ENCODE measurements at regions not wholly inside any gene's neighbourhood (a gene's known extent, or its start where the extent isn't known, plus 50 kb on each side); places are given as distances from the start of the nearest gene placed in this dataset.
"Not testable (repeated sequence)": the region's sequence is repeated elsewhere in the genome, so short reads cannot be mapped to it uniquely, and the experiment has no call there.

DNA sequence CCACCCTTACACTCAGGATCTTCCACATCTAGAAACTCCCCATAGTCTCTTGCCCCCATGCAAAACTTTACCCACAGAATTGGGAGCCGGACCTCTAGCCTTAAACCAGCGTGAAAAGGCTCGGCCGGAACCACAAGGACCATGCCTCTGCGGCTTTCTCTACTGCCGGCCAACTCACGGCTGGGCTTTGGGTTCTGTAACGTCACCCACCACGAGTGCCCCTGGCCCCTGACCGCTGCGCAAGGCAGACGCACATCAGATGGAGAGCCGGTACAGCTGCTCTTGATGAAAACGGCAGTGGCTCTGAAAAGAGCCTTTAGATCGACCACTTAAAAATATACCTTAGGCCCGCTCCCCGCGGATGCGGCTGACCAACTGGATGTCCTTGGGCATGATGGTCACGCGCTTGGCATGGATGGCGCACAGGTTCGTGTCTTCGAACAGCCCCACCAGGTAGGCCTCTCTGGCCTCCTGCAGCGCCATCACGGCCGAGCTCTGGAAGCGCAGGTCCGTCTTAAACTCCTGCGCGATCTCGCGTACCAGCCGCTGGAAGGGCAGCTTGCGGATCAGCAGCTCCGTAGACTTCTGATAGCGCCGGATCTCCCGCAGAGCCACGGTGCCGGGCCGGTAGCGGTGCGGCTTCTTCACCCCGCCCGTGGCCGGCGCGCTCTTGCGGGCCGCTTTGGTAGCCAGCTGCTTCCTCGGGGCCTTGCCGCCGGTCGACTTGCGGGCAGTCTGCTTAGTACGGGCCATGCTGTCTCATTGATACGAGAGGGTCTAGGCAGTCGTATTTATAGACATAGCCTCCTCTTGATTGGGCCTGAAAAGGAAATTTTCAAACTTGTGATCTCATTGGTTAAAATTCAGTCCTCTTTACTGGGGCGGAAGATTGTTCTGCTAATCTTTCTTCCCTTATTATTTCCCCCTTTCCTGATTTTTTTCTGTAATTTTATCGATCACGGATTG is 66.3 kb downstream of the FAM72C start:
- not testable (repeated sequence) for DNase-seq (ENCODE audit: low read depth)

DNA sequence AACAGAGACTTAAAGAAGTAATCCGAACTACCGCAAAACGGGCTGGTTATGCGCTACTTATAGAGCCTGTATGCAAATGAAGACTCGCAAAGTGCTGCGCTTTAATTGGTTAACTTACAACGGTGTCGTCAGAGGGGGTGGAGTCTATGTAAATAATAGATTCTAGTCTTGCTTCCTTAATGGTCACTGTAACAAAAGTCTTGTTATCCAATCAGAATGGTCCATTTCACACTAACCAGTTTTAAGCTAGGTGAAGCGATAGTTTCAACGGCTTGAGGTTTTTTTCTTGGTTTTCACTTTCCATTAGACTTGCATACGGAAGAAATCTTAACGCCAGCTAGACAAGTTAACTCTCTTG is 67.2 kb downstream of the FAM72C start:
- not testable (repeated sequence) for DNase-seq (ENCODE audit: low read depth)

DNA sequence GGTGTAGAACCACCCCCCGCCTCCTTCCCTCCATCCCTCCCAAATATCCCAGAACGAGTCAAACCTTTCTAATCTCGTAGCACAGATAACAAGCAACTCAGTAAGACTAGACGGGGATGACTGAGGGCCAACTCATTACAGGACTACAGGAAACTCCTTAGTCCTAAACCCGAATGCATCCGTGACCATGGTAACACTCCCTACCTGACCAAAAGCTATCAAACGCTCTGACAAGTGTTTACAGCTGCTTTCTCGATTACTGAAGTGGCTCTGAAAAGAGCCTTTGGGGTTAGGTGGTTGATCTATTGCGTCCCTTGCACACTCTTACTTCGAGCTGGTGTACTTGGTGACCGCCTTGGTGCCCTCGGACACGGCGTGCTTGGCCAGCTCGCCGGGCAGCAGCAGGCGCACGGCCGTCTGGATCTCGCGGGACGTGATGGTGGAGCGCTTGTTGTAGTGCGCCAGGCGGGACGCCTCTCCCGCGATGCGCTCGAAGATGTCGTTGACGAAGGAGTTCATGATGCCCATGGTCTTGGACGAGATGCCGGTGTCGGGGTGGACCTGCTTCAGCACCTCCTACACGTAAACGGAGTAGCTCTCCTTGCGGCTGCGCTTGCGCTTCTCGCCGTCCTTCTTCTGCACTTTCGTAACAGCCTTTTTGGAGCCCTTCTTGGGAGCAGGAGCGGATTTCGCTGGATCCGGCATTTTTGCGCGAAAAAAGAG is 67.7 kb downstream of the FAM72C start:
- not testable (repeated sequence) for DNase-seq (ENCODE audit: low read depth)

DNA sequence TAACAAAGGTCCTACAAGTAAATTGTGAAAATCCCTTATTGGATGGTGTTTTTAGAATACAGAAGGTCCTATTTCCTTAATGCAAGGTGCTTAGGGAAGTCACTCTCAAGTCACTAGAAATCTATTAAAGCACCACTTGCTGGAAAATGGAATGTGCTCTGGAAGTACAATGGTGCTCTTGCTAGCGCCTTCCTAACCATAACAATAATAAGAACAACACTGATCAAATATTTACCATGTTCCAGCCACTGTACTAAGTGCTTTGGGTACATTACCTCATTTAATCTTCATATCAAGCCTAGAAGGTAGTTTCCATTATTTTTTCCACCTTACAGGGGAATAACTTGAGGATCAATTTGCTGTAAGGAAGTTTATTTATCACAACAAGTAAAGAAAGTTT is 75.4 kb downstream of the FAM72C start:
- not testable (repeated sequence) for DNase-seq (ENCODE audit: low read depth)

DNA sequence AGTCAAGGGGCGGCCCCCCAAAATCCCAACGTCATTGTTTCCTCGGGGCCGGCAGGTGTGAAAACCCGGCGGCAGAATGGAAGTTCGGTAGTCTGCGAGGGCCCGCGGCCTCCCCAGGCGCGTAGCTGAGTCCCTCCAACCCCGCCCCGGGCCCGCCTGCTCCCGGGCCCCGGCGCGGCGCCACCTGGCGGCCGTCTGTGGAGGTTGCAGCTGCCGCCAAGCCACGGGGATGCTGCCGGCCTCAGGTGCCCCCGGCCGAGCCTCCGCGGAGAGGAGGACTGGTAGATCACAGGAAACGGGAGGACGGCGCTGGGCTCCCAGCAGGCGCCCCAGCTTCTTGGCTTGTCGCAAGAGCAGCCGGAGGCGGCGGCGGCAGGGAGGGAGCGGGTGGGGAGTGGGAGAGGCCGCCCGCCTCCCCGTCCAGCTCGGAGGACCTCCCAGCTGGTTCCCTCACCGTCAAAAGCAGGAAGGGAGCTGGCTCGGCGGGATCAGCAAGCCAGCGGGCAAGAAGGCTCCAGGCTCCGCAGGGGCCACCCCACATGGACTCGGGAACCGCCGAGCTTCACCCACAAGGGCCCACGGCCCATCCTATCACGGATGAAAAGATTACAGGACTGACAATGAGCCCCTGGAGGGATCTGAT is 86.7 kb downstream of the FAM72C start:
- DNase-seq (ENCODE audit: low read depth) = not testable (repeated sequence)

DNA sequence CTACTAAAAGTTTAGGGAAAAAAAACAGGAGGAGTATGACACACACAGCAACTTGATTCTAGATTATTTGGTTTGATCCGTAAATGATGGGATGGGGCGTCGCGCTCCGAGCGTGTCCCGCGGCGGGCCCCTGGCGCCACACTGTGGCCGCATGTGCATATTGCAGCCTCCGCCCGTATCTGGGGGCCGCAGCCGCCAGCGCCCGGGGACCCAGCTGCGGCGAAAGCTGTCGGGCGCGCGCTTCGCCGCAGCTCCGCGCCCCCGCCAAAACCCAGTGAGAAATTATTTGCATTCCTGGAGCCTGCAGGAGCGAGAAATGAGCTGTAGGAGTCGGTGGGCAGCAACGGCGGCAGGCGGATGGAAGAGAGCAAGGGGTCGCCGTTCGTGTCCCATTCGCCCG is 87.3 kb downstream of the FAM72C start:
- not testable (repeated sequence) for DNase-seq (ENCODE audit: low read depth)

DNA sequence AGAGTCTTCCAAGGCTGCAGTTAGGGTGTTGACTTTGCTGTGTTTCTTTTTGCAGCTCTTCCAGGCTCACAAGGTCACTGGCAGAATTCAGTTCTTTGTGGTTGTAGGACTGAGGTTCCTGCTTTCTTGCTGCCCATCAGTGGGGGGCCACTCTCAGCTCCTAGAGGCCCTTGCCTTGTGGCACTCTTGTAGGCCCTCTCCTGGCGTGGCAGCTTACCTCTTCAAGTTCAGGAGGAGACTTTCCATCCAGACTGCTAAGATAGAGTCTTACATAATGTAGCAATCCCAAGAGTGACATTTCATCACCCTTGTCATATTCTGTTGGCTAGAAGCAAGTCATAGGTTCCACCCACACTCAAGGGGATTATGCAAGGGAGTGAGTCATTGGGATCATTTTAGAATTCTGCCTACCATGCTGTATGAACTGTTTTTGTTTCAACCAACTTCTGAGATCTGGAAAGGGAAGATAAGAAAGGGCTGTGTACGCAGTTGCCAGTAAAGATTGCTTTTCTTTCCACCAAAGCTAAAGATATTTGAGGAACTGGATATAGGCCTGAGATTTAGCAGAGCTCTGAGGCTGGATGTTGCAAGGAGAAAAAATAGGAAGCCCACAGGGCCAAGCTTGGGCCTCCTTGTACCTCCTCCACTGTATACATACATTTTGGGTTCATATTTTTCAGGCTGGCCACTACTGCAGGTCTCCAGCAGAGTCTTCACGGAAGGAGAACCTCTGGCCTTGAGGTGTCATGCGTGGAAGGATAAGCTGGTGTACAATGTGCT is 91.8 kb downstream of the FAM72C start:
- DNase-seq (ENCODE audit: low read depth) = not testable (repeated sequence)

DNA sequence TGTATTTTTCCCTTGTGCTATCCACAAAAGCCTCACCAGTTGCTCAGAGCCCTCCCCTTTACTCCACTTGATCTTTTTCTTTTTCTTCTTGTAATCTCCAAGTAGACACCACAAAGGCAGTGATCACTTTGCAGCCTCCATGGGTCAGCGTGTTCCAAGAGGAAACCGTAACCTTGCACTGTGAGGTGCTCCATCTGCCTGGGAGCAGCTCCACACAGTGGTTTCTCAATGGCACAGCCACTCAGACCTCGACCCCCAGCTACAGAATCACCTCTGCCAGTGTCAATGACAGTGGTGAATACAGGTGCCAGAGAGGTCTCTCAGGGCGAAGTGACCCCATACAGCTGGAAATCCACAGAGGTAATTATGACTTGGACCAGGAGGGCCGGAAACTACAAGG is 95.8 kb downstream of the FAM72C start:
- not testable (repeated sequence) for DNase-seq (ENCODE audit: low read depth)

DNA sequence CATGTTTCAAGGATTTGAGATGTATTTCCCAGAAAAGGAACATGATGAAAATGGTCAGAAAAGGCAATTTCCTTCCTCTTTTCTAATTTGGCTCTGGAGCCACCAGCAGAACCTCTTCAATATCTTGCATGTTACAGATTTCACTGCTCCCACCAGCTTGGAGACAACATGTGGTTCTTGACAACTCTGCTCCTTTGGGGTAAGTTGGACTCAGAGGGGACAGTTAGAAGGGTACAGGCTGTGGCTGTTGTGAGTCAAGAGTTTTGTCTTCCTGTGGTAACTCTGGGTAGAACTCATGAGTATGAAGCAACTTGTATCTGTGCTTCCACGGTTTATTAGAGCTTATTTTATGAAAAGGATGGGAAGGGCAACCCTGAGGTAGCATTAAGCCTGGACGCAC is 97.2 kb downstream of the FAM72C start:
- DNase-seq (ENCODE audit: low read depth) = not testable (repeated sequence)

DNA sequence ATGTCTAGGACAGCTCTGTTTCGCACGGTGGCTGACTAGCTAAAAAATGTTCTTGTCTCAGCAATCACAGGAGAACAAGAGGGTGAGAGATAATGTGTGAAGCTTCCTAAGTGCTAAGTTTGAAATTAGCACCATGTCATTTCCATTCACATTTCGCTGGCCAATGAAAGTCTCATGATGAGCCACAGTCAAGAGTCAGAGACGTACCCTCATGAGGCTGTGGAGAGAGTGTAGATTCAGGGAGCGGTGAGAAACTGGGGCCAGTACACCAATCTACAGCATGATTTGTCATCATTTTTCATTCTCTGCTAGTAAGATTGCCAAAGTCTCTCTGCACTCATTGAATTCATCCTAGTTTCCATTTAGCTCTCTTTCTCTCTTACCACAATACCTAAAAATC is 98.1 kb downstream of the FAM72C start:
- DNase-seq (ENCODE audit: low read depth) = not testable (repeated sequence)

DNA sequence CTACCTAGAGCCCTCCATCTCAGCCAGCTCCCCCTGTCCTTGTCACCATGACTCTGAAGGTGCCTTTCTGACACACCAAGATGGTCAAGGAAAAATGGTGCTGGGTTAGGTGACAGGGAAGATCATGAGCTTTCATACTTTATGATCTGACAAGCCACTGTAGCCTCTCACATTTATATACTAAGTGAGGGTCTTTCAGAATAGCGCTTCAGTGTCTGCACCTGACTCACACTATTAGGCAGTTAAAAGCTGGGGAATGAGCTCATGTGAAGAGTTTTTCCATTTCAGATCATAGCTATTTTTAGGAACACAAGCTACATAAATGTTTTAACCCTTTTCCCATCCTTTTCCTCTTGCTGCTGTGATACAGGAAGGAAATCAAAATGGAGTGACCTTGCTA is 101.4 kb downstream of the FAM72C start:
- DNase-seq (ENCODE audit: low read depth) = not testable (repeated sequence)

DNA sequence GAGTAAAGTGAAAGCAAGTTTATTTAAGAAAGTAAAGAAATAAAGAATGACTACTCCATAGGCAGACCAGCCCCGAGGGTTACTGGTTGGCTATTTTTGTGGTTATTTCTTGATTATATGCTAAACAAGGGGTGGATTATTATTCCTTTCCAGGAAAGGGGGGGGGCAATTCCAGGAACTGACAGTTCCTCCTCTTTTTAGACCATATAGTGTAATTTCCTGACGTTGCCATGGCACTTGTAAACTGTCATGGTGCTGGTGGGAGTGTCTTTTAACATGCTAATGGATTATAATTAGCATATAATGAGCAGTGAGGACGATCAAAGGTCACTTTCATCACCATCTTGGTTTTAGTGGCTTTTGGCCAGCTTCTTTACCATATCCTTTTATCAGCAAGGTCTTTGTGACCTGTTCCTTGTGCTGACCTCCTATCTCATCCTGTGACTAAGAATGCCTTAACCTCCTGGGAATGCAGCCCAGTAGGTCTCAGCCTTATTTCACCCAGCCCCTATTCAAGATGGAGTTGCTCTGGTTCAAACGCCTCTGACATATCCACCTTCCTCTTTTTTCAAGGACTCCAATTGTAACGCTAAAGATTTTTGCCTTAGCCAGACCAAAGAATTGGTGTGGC is 104.1 kb downstream of the FAM72C start:
- DNase-seq (ENCODE audit: low read depth) = not testable (repeated sequence)

DNA sequence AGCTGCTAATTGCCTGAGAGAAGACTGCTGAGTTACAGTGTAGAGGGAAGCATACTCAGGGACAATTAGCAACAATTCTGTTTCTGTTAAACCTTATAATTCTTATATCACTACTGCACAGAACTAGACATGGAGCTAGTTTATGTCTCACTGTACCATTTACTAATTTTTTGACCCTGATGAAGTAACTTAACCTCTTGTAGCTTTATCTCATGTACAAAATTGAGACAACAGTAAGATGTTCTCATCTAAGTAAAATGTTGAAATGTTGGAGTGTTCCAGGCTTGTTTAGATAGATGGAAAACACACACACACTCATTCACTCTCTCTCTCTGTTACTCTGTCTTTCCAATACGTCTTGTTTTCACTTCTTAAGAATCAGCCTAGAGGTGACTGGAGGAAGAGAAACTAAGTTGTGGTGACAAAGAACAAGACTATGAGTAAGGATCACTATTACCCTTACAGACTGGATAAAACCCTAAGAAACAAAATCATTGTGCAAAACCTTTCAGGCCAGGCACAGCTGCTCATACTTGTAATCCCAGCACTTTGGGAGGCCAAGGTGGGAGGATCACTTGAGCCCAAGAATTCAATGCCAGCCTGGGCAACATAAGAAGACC is 107.8 kb downstream of the FAM72C start:
- not testable (repeated sequence) for DNase-seq (ENCODE audit: low read depth)

DNA sequence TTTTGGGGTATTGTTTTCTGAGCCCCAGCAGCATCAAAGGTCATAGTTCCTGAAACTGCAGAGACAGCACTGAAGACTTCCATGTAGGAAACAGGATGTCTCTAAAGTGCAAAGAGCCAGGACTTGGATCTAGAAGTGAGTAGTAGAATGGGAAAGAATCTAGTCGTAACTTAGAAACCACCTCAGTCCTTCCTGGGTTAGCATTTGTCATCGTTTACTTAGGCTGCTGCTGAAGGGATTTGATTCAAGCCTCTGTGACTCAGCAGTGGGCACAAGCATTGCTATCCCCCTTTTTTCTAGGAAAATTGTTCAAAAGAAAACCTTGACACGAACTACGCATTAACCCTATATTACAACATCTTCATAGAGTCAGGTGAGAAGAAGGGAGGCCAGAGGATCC is 109.1 kb downstream of the FAM72C start:
- DNase-seq (ENCODE audit: low read depth) = not testable (repeated sequence)

DNA sequence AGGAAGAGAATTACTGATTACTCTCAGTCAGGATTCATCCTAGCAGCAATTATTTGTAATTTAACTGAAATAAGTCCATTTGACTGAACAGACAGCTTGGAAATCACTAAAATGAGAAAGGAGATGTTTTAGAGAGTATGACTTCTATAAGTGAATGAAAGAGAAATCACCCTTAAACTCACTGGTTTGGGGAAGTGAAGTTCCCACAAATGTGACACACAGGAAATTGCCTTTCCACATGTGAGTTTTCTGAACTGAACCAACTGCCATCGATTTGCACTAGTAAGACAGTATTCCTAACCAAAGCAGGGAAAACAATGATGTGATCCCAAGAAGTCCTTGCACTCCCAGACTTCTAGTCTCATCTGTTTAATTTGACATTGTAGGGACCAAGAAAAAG is 110.5 kb downstream of the FAM72C start:
- DNase-seq (ENCODE audit: low read depth) = not testable (repeated sequence)

DNA sequence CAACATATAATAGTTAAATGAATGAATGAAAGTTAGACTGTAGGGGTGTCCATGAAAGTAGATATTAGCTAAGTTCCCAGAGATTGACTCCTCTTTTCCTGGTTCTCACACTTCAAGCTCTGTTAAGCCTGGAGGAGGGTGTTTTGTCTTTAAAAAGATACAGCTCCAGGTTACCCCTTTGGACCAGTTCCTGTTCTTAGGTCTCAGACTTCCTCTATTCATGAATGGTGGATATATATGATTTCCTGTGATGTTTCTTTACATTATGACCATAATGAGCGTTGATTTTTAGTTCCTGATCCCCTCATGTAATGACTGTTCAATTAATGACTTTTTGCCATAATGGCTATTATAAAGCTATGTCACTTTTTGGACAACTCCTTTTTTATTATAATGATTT is 115.9 kb downstream of the FAM72C start:
- not testable (repeated sequence) for DNase-seq (ENCODE audit: low read depth)

DNA sequence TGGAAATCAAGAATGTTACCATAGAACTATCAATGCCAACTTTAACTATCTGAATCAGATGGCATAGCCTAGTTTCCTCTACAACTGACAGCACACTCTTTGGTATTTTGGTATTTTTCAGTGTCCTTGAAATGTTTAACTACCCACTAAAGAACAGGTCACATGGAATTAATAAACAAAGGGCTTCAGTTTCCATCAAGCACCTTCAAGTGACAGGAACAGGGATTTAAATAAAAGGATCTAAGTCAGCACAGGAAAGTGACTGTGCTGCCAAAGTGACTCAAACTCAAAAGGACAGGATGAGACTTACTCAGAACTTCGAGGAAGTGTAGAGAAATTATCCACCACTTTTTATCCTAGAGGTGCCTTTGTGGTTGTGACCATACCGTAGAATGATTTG is 117.7 kb downstream of the FAM72C start:
- DNase-seq (ENCODE audit: low read depth) = not testable (repeated sequence)

DNA sequence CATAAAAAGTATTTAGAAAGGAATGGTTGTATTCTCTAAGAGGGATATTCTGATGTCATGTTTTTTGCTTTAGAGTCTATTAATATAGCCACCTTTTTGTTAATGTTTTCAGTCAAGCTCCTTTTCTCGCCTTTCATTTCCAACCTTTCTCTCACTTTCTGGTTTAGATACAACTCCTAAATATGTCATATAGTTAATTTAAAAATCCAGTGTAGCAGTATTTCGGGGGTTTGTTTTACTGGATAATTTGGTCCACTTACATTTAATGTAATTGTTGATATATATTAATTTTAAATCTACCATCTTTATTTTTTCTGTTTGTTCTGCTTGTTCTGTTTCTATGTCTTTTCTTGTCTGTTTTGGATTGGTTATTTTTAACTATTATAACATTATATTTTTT is 121.1 kb downstream of the FAM72C start:
- not testable (repeated sequence) for DNase-seq (ENCODE audit: low read depth)

DNA sequence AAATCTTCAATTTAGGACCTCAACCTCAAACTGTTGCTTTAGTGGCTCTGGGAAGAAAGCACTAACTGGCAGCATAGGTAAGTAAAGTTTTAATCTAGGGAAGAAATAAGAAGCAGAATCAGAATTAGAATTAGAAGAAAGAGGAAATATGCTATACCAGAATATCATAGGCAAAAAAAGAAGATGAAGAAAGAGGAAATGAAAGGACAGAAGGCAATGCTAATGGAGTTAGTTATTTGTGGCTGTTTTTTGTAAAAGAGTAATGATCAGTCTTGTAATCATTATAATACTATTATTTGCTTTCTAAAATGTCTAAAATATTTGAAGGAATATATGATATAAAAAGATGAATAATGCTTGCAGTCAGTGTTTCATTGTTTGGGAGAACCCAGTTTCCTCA is 122.9 kb downstream of the FAM72C start:
- not testable (repeated sequence) for DNase-seq (ENCODE audit: low read depth)

DNA sequence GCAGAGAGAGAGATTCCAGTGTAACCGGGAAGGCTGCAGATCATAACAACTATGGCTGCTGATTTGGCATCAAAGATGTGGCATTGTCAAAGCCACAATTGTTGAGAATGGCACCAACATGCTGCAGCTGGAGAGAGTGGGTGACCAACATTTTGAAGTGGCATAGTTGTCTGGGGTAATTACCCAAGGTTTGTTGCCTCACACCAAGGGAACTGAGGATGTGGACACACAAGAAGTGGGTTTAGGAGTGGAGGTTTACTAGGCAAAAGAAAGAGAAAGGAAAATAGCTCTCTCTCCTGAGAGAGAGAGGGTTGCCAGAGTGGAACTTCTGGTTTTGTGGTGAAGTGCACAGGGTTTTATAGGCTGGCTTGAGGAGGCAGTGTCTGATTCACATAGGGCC is 126.6 kb downstream of the FAM72C start:
- DNase-seq (ENCODE audit: low read depth) = not testable (repeated sequence)
